ENCODE measurements at regions not wholly inside any gene's neighbourhood (a gene's known extent, or its start where the extent isn't known, plus 50 kb on each side); places are given as distances from the start of the nearest gene placed in this dataset.
"Not testable (repeated sequence)": the region's sequence is repeated elsewhere in the genome, so short reads cannot be mapped to it uniquely, and the experiment has no call there.

- DNase-seq (ENCODE audit: low read depth in 1 of 2, low spot score in 1 of 2): no peak
These were observed 74.0 kb downstream of the MAB21L3 start for GRCh38 chr1:116185161-116185701.

DNA sequence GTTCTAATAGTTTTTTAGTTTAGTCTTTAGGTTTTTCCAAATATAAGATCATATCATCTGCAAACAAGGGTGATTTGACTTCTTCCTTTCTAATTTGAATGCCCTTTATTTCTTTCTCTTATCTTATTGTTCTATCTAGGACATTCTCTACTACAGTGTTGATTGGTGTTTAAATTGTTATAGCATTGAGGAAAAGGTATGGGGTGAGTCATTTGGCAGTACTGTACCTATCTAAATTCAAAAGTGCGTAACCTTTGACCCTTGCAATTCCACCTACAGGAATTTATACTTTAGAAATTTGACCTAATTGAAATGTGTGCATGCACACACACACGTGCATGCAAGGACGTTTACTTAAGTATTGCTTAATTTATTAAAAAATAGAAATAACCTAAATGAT is 78.3 kb downstream of the MAB21L3 start:
- DNase-seq (ENCODE audit: low read depth in 1 of 2, low spot score in 1 of 2): no peak

DNA sequence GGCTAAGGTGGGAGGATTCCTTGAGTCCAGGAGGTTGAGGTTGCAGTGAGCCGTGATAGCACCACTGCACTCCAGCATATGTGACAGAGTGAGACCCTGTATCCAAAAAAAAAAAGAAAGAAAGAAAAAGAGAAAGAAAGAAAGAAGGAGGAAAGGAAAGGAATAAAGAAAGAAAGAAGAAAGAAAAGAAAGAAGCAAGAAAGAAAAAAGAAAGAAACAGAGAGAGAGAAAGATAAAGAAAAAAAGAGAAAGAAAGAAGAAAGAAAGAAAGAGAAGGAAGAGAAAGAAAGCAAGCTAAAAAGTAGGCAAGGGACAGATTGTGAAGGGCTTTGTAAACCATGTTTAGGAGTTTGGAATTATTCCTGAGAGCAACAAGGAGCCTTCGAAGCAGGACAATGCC is 80.1 kb downstream of the MAB21L3 start:
- DNase-seq (ENCODE audit: low read depth in 1 of 2, low spot score in 1 of 2): no peak

DNA sequence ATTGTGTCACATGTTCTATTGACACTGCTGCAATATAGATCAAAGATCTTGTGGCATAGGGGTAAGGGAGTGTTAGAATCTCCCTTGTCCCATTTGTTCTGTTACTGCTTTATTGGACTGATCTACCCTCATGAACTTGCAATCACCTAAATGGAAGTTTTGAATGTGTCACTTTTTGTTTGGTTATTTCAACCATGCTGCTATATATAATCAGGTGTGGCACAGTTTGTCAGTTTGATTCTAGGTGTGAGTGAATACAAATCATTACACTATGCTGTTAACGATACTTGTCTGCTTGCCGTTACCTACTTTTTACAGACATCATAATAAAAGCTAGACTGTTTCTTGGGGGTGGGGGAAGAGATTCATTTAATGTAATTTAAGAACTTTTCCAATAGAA is 82.6 kb downstream of the MAB21L3 start:
- no peak for DNase-seq (ENCODE audit: low read depth in 1 of 2, low spot score in 1 of 2)

GRCh38 chr1:116194568-116194967 is 83.4 kb downstream of the MAB21L3 start:
- DNase-seq (ENCODE audit: low read depth in 1 of 2, low spot score in 1 of 2): no peak

DNA sequence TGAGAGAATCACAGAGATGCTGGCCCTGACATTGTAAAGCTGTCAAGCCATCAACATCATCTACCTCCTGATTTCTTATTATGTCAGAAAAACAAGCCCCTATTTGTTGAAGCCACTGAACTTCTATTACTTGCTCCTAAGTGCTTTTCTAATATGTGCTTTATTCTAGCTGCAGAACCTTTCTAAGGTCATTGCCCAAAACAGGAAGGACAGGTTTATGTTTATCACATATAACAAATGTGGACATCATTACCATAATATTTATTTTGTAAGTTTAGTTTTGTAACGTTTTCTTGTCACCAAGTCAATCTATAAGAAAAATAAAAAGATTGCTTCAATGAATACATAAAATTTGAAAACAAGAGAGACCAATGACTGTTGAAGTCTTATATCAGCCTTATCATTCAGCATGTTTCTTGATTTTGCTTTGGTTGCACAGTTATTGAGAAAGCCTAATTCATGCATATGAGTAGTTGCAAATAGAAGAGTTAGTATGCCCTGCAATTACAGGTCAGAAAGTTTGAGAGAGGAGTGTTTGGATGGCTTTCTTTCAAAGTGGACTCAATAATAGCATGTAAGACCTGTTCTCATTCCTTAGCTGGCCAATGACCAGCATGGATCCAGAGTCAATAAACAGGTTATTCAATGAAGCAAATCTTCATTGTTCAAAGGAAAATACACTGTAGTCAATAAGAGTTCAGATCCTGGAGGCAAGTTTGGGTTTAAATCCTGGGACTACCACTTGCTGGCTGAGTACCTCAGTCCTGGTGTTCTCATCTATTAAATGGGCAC is 84.1 kb downstream of the MAB21L3 start:
- DNase-seq (ENCODE audit: low read depth in 1 of 2, low spot score in 1 of 2): no peak

- DNase-seq (ENCODE audit: low read depth in 1 of 2, low spot score in 1 of 2): not testable (repeated sequence)
These were observed 89.1 kb downstream of the MAB21L3 start for GRCh38 chr1:116200343-116200742.

DNA sequence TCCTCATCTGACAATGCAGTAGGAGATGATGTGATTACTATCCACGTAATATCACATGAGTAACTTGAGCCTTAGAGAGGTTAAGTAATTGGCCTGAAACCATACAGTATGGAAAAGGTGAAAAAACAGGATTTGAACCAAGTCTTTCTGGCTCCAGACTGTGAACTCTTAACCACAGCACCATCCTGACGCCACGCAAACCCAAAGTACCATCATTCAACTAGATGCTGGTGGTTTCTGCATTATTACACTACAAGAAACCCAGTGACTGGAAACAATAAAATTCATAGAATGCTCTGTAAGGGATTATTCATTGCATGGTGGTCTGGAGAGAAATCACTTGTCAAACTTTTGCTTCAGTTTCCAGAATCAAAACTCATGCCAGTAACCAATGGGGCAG is 90.7 kb downstream of the MAB21L3 start:
- DNase-seq (ENCODE audit: low read depth in 1 of 2, low spot score in 1 of 2): no peak

DNA sequence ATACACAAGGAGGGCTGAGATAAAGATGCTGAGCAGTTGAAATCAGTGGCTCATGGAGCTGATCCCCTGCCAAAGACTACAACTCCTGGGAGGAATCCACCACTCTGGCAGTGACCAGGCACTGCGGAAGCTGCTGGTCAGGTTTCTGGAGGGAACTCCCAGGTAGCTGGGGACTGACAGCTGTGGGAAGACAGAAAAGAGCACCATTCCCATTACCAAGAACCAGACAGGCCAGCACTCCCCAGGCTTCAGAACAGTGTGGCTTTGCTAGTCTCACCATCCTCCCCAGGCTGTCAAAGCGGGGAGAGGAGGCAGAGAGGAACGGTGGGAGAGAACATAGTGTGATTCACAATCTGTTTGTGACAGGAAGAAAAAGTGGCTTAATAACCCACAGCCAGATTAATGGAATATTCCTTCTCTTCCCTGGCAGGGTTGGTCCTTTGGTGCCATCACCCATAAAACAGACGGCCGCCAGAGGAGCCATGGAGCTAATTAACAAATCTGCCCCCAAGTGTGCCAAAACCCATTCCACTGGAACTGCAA is 92.1 kb downstream of the MAB21L3 start:
- no peak for DNase-seq (ENCODE audit: low read depth in 1 of 2, low spot score in 1 of 2)

DNA sequence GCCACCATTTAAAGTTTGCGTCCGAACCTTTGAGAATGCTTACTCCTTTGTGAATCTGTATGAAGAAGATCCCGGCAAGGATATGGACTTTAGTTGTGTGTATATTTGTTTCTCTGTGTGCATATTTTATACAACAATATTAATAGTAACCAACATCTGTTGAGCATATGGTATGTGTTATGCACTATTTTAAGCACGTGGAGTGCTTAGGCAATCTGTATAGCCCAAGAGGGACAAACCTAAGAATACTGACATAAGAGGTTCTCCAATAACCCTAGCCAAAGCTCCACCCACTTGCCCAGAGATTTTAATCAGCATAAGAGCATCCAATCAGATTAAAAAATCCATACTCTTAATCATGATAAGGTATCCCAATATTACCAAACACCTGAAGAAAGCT is 92.7 kb downstream of the MAB21L3 start:
- no peak for DNase-seq (ENCODE audit: low read depth in 1 of 2, low spot score in 1 of 2)

- DNase-seq (ENCODE audit: low read depth in 1 of 2, low spot score in 1 of 2): no peak
These were observed 94.9 kb downstream of the MAB21L3 start for GRCh38 chr1:116205941-116206679.

- no peak for DNase-seq (ENCODE audit: low read depth in 1 of 2, low spot score in 1 of 2)
These were observed 96.0 kb downstream of the MAB21L3 start for GRCh38 chr1:116207126-116207735.

DNA sequence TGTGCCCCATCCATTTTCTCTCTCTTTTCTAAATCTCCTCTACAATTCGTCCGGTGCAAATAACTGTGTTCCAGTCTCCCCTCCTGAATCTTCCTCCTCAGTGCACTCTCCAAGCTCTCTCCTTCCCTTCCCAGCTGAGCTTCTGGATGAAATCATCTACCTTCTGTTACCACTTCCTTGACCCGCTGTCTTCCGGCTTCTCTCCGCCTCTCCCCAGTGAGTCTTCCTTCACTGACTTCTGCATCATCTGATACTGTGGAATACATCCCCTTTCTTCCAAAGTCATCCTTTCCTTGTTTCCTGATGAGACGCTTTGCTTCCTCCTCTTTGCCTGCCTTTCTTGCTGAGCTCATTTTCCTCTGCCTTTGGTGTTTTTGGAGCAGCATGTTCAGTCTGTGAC is 96.9 kb downstream of the MAB21L3 start:
- DNase-seq (ENCODE audit: low read depth in 1 of 2, low spot score in 1 of 2): no peak

DNA sequence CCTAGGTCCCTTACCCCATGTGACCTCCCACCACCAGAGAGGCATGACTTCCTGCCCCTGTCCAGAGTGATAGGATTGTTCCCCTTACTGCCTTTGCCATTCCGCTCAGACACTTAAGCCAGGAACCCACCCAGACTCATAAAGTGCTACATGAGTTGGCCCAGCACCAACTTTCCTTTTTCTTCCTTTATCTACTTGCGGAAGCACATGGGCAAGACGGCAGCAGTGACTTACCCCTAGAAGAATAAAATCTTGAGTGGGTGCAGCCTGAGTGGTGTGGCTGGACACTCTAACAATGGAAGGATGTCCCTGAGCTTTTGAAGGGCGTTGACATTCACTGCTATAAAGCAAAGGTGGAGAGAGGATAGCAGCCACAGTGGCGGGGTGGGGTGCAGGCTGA is 100.1 kb downstream of the MAB21L3 start:
- DNase-seq (ENCODE audit: low read depth in 1 of 2, low spot score in 1 of 2): no peak

GRCh38 chr1:116218922-116219321 is 107.7 kb downstream of the MAB21L3 start:
- DNase-seq (ENCODE audit: low read depth in 1 of 2, low spot score in 1 of 2): no peak

DNA sequence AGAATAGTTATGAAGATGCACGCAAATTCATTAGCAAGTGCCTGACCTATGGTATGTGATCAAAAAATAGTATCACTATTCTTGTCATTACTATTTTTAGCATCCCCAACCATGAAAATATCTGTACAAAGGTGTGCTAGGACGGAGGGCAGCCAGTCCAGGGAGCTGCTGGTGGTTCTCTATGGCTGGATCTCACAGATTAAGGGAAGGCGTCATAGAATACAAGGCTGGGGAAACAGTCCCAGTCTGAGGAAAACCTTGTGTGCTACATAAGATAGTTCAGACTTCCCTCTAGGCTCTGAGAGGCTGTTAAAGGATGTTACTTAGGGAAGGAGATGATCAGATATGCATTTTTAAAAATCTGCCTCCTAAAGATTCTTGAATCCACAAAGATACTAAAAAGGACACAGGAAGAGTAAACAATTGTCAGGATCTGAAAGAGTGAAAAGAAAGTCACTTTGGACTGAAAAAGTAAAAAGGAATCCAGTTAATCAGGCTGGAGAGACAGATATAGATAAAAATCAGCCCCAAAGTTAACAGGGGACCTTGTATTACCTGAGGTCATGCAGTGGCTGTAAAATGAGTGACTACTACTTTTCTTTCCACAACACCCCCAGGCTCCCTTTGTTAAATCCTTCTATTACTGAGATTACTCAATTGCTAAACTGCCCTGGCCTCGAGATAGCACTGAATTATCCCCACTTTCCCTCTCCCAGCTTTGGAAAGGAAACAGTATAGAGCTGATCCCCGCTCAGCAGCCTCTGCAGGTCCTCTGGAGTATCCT is 108.6 kb downstream of the MAB21L3 start:
- DNase-seq (ENCODE audit: low read depth in 1 of 2, low spot score in 1 of 2): no peak

- no peak for DNase-seq (ENCODE audit: low read depth in 1 of 2, low spot score in 1 of 2)
These were observed 112.9 kb downstream of the MAB21L3 start for GRCh38 chr1:116224111-116224510.

GRCh38 chr1:116224561-116224960 is 113.4 kb downstream of the MAB21L3 start:
- no peak for DNase-seq (ENCODE audit: low read depth in 1 of 2, low spot score in 1 of 2)

GRCh38 chr1:116226017-116226416 is 114.8 kb downstream of the MAB21L3 start:
- DNase-seq (ENCODE audit: low read depth in 1 of 2, low spot score in 1 of 2): no peak

GRCh38 chr1:116228511-116228910 is 117.3 kb downstream of the MAB21L3 start:
- no peak for DNase-seq (ENCODE audit: low read depth in 1 of 2, low spot score in 1 of 2)

DNA sequence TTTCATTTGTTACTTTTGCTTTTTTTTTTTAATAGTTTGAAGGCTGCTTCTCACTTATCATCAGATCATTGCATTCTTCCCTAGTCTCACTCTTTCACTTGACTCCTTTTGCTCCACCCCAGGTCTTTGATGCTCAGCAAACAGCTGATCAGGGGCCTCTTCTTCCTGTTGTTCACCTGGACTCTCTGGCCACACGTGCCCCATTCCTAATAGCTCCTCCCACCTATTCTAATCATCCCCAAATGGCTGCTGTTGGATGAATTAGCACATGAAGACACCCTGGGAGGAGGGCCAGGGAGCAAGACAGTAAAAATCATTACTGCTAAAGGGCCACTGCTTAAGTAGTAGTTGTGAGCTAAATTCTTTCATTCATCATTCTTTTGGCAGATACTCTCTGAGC is 119.5 kb downstream of the MAB21L3 start:
- no peak for DNase-seq (ENCODE audit: low read depth in 1 of 2, low spot score in 1 of 2)
